ENCODE measurements at regions not wholly inside any gene's neighbourhood (a gene's known extent, or its start where the extent isn't known, plus 50 kb on each side); places are given as distances from the start of the nearest gene placed in this dataset.

GRCh38 chr13:37985281-37985680, 115.7 kb upstream of the TRPC4 start:
- H2BK12ac ChIP-seq (ENCODE audit: insufficient read length, low read depth, low read length) = no peak overlapping the region
- no peak overlapping the region for H3K23ac ChIP-seq (ENCODE audit: insufficient read length, low read depth, low read length)
- no peak overlapping the region for H2BK15ac ChIP-seq (ENCODE audit: low read depth, low read length)
- no CpG with 5 or more reads among the region's 5 CpGs for WGBS (ENCODE audit: extremely low coverage, insufficient read length, low lambda C conversion rate)
- H3K9me3 ChIP-seq (ENCODE audit: control insufficient read depth, low read depth, low read length) = no peaks in the 10 kb centered on the region
- no peaks in the 10 kb centered on the region for H3K27me3 ChIP-seq (ENCODE audit: insufficient read depth, low read length)
- Mint-ChIP-seq H3K4me3 (no peak overlapping the region), H3K27ac (no peak overlapping the region), H3K4me1 (peaks cover 7 to 13% of the 10 kb centered on the region in 2 experiments), H3K27me3 (ENCODE audit: low read depth) (no peaks in the 10 kb centered on the region), H3K9me3 (no peaks in the 10 kb centered on the region; a peak in 1 of 5 replicates), H3K36me3 (ENCODE audit: insufficient read depth in 1 of 3, low read depth in 3 of 3) (no peaks in the 10 kb centered on the region)
- H3K4me2 ChIP-seq (ENCODE audit: insufficient read depth, insufficient read length, low read length) = no peak overlapping the region
- no peak overlapping the region for H2BK5ac ChIP-seq (ENCODE audit: insufficient read length, low read length)
- no peaks in the 10 kb centered on the region for H3K79me1 ChIP-seq (ENCODE audit: insufficient read depth, low read depth, low read length, poor library complexity, severe bottlenecking)
- H4K5ac ChIP-seq (ENCODE audit: insufficient read length, low read depth, low read length) = no peak overlapping the region
- H3K4ac ChIP-seq (ENCODE audit: low read depth, low read length) = no peak overlapping the region
- no peak overlapping the region for H3T11ph ChIP-seq (ENCODE audit: low read length)
- no peak overlapping the region for H3K56ac ChIP-seq (ENCODE audit: insufficient read length, low read depth, low read length)
- H3K9ac ChIP-seq (ENCODE audit: extremely low read depth, insufficient read length, low read length) = no peak overlapping the region
- H2AK5ac ChIP-seq (ENCODE audit: insufficient read length, low read length) = no peak overlapping the region
- H2BK20ac ChIP-seq (ENCODE audit: low read depth, low read length, poor library complexity, severe bottlenecking) = no peak overlapping the region
- no peak for TF ChIP-seq CTCF (conservative IDR thresholded peaks at IDR 0.05)
- H4K8ac ChIP-seq (replicated peaks; ENCODE audit: insufficient read length, low read depth, low read length) = no peak overlapping the region
- no peaks in the 10 kb centered on the region for H3K79me2 ChIP-seq (ENCODE audit: insufficient read depth, low read length)
- H4K20me1 ChIP-seq (ENCODE audit: control insufficient read depth, insufficient read depth, insufficient read length) = no peaks in the 10 kb centered on the region
- no peak for DNase-seq
- no peaks in the 10 kb centered on the region for H3K4me1 ChIP-seq (ENCODE audit: insufficient read depth, low read length)
- H2AFZ ChIP-seq (ENCODE audit: low read length) = no peak overlapping the region
- no peak overlapping the region for H4K91ac ChIP-seq (ENCODE audit: insufficient read length, low read depth, low read length)
- no peak overlapping the region for H3K27ac ChIP-seq (ENCODE audit: insufficient read length, low read depth, low read length)
- H2BK120ac ChIP-seq (ENCODE audit: low read depth, low read length, poor library complexity, severe bottlenecking) = no peak overlapping the region
- no peak overlapping the region for H3K18ac ChIP-seq (ENCODE audit: insufficient read length, low read depth, low read length)
- no peaks in the 10 kb centered on the region for H3K23me2 ChIP-seq (ENCODE audit: insufficient read length, low read depth, low read length, poor library complexity, severe bottlenecking)
- H3K14ac ChIP-seq (ENCODE audit: insufficient read depth, low read length) = no peak overlapping the region

All from H9 (cell line).